Osteocyte (in vitro differentiated cells): ENCODE measurements at regions not wholly inside any gene's neighbourhood (a gene's known extent, or its start where the extent isn't known, plus 50 kb on each side); places are given as distances from the start of the nearest gene placed in this dataset.

ENCODE experiments used
- DNase-seq: peaks from one replicate; pipeline ENCODE4 v3.0.0; 2021; ENCODE audit warnings: mixed read lengths; ENCODE audit not compliant: unreplicated experiment; ENCODE audit errors: extremely low spot score
- H3K27ac Mint-ChIP-seq: one replicate; pipeline ENCODE4 v1.8.0; 2021; ENCODE audit warnings: mild to moderate bottlenecking, mixed read lengths; ENCODE audit not compliant: unreplicated experiment
- H3K27me3 Mint-ChIP-seq: one replicate; pipeline ENCODE4 v1.8.0; 2021; ENCODE audit warnings: mixed read lengths; ENCODE audit not compliant: unreplicated experiment
- H3K36me3 Mint-ChIP-seq: one replicate; pipeline ENCODE4 v1.8.0; 2021; ENCODE audit warnings: mixed read lengths; ENCODE audit not compliant: unreplicated experiment
- H3K4me1 Mint-ChIP-seq: one replicate; pipeline ENCODE4 v1.8.0; 2021; ENCODE audit warnings: mixed read lengths; ENCODE audit not compliant: unreplicated experiment
- H3K4me3 Mint-ChIP-seq: one replicate; pipeline ENCODE4 v1.8.0; 2021; ENCODE audit warnings: mild to moderate bottlenecking, moderate library complexity, mixed read lengths; ENCODE audit not compliant: unreplicated experiment
- H3K9me3 Mint-ChIP-seq: one replicate; pipeline ENCODE4 v1.8.0; 2021; ENCODE audit warnings: mixed read lengths; ENCODE audit not compliant: unreplicated experiment
- TF ChIP-seq, protein P1 (sequence below): fragments of 200-600 bp; sonication (generic); IDR thresholded peaks from 2 replicates; pipeline ENCODE4 v1.5.0; 2021; ENCODE audit warnings: antibody characterized with exemption, mild to moderate bottlenecking, moderate library complexity

DNA sequence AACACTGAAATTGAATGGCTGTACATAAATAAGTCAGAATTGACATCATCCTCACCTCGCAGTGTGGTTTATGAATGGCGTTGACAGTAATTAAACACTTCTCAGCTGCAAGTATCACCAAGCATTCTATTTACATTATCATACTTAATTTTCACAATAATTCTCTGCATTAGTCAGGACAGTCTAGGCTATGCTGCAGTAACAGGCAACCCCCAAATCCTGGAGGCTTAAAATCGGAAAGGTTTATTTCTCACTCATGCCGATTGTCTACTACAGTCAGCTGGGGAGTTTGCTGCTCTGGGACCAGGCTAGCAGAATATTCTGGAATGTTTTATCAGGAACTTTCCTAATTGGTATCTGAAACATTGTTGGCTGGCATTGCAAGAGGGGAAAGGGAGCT lies 493.2 kb upstream of the ERCC4 start:
- no peaks in the 10 kb centered on the region for H3K27me3 Mint-ChIP-seq
- H3K27ac Mint-ChIP-seq = no peak overlapping the region
- no peaks in the 10 kb centered on the region for H3K4me1 Mint-ChIP-seq
- peaks cover 29% of the 10 kb centered on the region for H3K9me3 Mint-ChIP-seq
- H3K36me3 Mint-ChIP-seq = no peaks in the 10 kb centered on the region
- DNase-seq = no peak
- TF ChIP-seq, protein P1, sequence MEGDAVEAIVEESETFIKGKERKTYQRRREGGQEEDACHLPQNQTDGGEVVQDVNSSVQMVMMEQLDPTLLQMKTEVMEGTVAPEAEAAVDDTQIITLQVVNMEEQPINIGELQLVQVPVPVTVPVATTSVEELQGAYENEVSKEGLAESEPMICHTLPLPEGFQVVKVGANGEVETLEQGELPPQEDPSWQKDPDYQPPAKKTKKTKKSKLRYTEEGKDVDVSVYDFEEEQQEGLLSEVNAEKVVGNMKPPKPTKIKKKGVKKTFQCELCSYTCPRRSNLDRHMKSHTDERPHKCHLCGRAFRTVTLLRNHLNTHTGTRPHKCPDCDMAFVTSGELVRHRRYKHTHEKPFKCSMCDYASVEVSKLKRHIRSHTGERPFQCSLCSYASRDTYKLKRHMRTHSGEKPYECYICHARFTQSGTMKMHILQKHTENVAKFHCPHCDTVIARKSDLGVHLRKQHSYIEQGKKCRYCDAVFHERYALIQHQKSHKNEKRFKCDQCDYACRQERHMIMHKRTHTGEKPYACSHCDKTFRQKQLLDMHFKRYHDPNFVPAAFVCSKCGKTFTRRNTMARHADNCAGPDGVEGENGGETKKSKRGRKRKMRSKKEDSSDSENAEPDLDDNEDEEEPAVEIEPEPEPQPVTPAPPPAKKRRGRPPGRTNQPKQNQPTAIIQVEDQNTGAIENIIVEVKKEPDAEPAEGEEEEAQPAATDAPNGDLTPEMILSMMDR = no peak
- no peak overlapping the region for H3K4me3 Mint-ChIP-seq

GRCh38 chr16:13427943-13428342 lies 492.0 kb upstream of the ERCC4 start:
- Mint-ChIP-seq H3K36me3 (no peaks in the 10 kb centered on the region), H3K27me3 (no peaks in the 10 kb centered on the region), H3K9me3 (peaks cover 37% of the 10 kb centered on the region), H3K4me3 (no peak overlapping the region), H3K27ac (no peak overlapping the region), H3K4me1 (no peaks in the 10 kb centered on the region)
- DNase-seq = no peak
- TF ChIP-seq, protein P1 = no peak

DNA sequence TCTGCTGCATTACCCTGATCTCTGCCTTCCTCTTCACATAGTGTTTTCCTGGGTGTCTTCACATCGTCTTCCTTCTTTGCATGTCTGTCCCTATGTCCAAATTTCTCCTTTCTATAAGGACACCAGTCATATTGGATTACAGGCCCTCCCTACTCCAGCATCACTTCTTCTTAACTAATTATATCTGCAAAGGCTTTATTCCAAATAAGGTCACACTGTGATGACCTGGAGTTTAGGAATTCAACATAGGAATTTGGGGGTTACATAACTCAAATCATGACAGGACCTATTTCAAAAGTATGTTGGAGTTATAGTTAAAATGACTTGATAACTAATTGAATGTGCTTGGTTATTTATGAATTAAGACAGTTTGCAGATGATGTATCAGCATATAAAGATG lies 490.5 kb upstream of the ERCC4 start:
- no peak overlapping the region for H3K27ac Mint-ChIP-seq
- TF ChIP-seq, protein P1 = no peak
- no peak for DNase-seq
- no peak overlapping the region for H3K4me3 Mint-ChIP-seq
- H3K27me3 Mint-ChIP-seq = no peaks in the 10 kb centered on the region
- no peaks in the 10 kb centered on the region for H3K4me1 Mint-ChIP-seq
- peaks cover 38% of the 10 kb centered on the region for H3K9me3 Mint-ChIP-seq
- no peaks in the 10 kb centered on the region for H3K36me3 Mint-ChIP-seq

- Mint-ChIP-seq H3K9me3 (peaks cover 42% of the 10 kb centered on the region), H3K4me3 (no peak overlapping the region), H3K36me3 (no peaks in the 10 kb centered on the region), H3K27me3 (no peaks in the 10 kb centered on the region), H3K27ac (no peak overlapping the region), H3K4me1 (no peaks in the 10 kb centered on the region)
- DNase-seq = no peak
- TF ChIP-seq, protein P1 = no peak
Measured at GRCh38 chr16:13435415-13435814, 484.5 kb upstream of the ERCC4 start.

- Mint-ChIP-seq H3K4me1 (no peaks in the 10 kb centered on the region), H3K4me3 (no peak overlapping the region), H3K9me3 (peaks cover 45% of the 10 kb centered on the region), H3K27me3 (no peaks in the 10 kb centered on the region), H3K36me3 (no peaks in the 10 kb centered on the region), H3K27ac (no peak overlapping the region)
- TF ChIP-seq, protein P1 = no peak
- DNase-seq = no peak
Measured at GRCh38 chr16:13435873-13436474, 484.0 kb upstream of the ERCC4 start.
